RKO (cell line): ENCODE measurements at regions not wholly inside any gene's neighbourhood (a gene's known extent, or its start where the extent isn't known, plus 50 kb on each side); places are given as distances from the start of the nearest gene placed in this dataset.

Source experiments
- DNase-seq: peaks from one replicate; pipeline ENCODE4 v3.0.0-alpha.2; 2016; ENCODE audit warnings: low spot score

DNA sequence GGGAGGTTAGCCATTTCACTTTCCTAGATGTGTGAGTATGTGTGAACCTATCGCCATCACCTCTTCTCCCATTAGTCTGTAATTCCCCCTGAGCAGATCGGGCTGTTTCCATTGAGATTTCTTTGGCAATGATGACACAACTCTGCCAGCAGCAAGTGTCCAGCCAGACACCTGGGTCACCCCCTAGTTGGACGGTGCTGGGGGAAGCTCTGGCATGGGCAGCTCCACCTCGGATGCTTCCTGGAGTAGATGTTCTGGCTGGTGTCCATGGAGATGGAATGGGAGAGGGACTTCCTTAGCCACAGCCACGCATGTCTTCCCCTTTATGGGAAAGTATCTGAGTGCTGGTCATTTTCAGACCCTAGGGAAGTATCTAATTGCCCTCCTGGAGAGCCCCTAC, 247.9 kb upstream of the RPL38 start:
- DNase-seq: no peak

DNA sequence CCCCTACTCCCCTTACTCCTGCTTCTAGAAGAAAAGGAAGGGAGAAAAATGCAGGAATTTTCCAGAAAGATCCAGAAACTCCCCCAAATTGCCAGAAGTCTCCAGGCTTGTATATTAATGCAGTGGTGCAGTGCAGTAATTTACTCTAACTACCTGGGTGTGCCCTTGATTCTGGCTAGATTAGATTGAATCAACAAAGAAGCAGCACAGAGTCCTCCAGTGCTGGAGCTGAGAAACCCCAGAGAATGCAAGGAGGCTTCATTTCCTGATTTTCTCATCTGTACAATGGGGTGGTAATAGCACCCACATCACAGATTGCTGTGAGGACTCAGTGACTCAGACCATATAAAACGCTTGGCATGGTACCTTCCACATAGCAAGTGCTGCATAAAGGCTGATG, 247.3 kb upstream of the RPL38 start:
- DNase-seq: no peak

DNA sequence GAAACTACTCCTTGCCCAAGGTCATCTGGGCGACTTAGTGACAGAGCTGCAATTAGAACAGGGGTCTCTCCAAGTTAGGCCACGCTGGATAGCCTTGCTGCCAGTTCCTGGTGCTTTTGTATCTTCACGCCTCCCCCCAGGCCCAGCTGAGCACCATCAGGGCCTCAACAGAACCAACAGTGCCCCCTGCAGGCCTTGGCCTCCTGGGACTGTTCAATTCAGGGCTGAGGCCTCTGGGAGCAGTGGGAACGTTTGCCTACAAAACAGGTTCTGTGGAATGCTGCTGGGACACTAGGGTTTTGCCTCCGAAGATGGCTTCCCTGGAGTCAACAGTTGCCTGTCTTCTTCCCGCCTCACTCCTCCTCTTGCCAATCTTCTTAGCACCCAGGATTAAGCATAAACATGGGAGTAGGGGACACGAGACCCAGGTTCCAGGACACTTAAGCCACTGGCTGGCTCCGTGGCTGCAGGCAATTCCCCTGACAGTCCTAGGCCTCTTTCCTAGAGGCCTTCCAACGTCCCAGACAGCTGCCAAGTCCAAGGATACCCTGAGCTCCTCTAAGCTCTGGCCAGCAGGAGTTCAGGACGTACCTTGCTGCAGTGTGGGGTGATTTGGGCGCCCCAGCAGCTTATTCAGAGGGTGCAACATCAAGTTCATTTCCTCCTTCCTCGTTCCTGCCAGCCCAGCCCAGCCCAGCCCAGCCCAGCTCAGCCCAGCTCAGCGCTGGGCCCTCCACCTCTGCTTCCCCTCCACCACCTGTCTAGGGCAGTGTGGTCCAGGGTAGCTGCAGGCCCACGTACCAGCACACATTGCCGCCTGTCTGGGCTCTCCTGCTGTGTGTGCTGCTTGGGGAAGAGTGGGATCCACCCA, 246.6 kb upstream of the RPL38 start:
- DNase-seq: no peak

DNA sequence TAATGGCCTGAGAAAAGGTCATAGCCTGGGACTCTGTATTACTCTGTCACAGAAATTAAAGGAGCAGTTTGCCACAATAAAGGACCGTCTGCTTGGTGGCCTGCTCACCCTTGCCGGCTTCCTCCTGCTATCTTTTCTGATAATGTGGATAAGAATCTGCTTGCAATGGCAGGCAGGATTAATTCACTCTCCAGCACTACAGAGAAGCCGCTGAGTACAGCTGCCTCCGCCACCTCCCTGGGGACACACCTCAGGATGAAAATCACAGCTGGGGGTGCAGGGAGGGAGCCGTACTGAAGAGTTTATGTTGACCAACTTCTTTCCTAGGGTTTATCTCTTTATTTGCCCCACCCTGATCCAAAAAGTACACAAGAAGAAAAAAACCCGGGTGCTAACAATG, 245.9 kb upstream of the RPL38 start:
- DNase-seq: no peak

DNA sequence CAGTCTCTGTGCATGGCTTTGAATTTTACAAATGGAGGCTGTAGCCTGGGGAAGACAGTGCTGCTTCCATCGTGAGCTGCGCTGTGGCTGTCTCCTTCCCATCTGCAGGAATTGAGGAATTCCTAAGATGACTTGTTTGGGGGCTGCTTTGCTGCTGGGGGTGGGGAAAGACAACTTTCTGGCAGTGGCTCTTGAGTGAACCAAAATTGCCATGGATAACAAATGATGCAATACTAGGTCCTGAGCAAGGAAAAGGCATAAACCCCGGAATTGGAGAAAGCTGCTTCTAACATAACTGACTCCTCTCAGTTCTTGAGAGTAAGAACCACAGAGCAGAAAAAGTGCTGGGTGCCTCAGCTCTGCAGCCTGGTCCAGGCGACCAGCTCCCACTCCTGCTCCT, 245.0 kb upstream of the RPL38 start:
- no peak for DNase-seq

DNA sequence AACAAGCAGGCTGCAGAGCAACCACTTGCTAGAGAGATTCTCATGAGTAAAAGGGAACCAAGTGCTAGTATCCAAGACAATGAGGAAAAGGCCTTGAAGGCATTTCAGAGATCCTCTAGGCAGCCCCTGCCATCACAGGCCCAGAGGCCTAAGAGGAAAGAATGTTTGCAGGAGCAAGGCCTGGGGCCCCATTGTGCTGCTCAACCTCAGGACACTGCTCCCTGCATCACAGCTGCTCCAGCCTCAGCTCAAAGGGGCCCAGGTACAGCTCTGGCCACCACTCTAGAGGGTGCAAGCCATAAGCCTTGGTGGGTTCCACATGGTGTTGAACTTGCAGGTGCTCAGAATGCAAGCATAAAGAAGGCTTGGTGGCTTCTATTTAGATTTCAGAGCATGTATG, 243.0 kb upstream of the RPL38 start:
- no peak for DNase-seq

DNA sequence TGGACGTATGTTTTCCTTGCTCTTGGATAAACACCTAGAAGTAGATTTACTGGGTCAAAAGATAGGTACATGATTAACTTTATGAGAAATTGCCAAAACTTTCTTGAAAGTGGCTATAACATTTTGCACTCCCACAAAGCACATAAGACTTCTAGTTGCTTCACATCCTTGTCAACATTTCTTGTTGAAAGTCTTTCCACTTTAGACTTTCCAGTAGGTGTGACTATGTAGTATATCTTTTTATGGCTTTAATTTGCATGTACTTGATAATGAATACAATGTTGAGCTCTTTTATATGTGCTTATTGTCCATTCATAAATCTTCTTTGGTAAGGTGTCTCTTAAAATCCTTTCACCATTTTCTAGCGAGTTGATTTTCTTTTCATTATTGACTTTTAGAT, 241.2 kb upstream of the RPL38 start:
- no peak for DNase-seq

DNA sequence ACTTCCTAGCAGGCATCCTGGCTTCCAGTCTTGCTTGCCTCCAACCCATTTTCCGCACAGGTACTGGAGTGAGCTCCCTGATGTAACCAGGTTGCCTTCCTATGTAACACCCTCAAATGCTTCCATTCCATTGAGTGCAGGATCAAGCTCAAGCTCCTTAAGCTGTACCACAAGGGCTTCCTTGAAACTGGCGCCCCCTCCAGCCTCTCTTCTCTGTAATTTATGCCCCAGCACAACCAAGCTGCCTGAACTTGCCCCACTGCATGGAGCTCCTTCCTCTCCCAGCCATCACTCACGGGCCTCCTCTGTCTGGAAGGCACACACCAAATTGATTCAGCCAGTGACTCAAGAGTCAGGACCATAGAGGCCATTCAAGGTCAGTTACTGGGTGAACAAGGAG, 234.8 kb upstream of the RPL38 start:
- no peak for DNase-seq

DNA sequence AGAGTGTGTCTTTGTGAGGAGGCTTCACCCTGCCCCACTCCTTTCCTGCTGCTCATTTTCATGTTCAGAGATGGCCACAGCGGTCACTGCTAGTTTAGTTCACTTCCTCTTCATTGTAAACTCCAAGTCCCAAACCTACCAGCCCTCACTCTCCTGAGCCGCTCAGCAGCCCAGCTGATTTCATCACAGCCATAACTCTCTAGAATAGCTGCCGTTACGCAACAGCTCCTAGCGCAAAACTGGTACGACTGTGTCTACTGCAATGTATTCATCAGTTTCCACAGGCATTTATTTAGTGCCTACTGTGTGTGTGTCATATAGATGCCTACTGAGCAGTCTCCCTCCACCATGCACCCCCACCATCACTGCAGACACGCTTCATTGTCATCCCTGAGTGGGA, 233.5 kb upstream of the RPL38 start:
- no peak for DNase-seq

DNA sequence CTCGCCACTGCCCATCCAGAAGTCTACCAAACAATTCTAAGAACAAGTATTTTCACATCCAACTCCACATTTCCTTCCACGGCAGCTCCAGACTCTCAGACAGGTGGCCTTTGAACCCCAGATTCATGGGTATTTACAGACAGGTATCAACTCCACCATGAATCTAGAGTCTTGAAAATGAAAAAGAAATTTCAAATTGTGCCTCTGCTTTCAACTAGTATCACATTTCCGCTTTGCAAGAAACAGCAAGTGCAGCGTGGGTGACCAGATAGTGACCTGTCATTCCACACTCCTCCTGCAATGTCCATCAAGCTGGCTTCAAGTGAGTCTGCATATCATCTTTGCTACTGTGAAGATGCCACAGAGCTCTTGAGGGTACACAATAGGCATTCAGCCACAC, 232.4 kb upstream of the RPL38 start:
- DNase-seq: no peak

DNA sequence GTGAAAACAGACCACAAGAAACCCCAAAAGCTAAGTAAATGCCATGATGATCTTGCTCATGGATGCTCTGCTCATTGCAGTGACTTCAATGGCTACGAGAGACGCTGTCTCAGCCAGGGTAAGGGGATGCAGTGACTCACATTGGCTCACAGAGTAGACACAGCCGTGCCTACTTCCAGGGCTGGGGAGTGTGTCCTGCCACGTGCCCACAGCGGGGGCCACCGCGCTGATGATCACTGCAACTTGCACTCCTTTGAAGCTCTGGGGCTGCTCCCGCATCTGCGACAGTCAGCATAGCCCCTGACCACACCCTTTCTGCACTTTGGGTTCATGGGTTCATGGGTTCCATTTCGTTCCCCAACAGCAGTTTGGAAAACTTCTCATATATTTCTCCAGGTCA, 231.4 kb upstream of the RPL38 start:
- DNase-seq: no peak

DNA sequence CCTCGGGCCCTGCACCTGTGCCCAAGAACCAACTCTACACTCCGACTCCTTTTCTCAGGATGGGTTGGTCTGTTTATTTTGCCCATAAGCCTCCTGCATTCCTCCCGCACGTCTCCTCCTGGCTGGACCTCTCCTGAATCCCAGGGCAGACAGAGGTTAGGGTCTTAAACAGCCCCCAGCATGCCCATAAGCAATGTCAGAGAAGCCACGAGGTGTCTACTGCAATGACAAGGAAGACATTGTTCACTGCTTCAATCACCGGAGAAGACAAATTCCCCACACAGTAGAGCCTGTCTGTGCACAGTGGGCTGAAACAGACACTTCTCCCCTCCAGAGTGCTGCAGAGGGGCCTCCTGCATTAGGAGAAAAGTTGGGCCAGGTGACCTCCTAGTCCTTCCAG, 230.6 kb upstream of the RPL38 start:
- DNase-seq: no peak

DNA sequence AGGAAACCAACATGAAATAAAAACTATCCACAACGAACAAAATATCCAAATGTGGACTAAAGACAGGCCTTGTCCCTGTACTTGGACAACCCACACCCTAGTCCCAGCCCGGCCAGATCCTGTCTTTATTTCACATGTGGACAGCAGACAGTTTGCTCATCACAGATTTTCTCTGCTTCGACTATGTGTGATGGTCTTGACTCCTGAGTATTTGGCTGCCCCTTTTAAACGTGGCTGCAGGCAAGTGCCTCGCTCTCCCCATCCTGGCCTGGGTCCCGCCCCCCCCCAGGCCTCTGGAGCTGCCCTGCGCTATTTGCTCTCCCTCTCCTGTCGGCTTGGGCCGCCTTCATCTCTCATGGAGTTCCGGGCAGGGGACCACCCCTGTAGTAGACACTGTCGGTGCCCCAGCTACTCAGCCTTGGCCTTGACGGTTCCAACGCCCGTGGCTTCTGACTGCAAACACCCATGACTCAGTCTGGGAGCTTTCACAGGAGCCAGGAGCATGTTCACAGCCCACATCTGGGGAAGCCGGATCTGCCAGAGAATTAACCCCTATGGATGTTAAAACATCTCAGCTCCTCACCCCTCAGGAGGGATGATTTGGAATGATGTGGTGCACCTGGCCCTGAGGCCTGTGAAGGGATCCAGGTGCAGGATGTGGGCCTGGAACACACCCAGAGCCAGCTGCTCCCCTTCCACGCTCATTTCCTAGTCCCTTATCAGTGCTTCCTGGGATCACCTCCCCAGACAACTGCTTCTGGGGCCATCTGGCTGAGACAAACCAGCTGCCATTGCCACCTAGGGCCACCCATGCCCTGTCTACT, 229.7 kb upstream of the RPL38 start:
- no peak for DNase-seq

DNA sequence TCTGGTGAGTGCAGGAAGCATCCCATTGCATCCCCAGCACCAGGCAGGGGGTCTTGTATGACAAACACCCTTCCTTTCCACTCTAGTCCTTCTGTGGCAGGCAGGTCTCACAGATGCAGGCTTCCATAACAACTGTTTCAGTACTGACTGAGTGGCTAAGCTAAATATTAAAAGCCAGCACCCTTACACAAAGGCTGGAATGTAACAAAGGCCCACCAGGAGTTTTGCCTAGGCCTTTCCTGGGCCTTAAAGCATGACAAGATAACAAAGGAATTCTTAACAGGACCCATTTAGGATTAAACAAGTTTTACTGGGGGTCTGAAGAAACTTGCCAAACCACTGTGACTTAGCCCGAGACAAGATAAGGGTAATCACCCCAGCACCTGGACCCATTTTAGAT, 228.9 kb upstream of the RPL38 start:
- no peak for DNase-seq

DNA sequence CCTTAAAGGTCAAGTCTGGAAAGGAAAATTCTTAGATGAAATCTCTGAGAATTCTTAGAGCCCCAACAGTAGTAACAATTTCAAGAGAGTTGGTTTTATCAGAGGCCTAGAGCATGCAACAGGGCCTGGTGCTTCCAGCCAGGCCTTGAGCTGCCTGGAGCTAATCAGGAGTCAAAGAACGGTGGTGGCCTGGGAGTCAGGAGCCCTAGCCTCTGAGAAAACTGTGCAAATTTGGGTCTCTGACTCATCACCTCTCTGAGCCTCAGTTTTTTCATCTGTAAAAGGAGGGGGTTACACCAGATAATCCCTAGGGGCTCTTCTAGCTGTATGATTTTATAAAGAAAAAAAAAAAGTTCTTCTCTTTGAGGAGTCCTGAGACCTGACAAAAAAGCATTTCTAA, 227.3 kb upstream of the RPL38 start:
- DNase-seq: no peak

DNA sequence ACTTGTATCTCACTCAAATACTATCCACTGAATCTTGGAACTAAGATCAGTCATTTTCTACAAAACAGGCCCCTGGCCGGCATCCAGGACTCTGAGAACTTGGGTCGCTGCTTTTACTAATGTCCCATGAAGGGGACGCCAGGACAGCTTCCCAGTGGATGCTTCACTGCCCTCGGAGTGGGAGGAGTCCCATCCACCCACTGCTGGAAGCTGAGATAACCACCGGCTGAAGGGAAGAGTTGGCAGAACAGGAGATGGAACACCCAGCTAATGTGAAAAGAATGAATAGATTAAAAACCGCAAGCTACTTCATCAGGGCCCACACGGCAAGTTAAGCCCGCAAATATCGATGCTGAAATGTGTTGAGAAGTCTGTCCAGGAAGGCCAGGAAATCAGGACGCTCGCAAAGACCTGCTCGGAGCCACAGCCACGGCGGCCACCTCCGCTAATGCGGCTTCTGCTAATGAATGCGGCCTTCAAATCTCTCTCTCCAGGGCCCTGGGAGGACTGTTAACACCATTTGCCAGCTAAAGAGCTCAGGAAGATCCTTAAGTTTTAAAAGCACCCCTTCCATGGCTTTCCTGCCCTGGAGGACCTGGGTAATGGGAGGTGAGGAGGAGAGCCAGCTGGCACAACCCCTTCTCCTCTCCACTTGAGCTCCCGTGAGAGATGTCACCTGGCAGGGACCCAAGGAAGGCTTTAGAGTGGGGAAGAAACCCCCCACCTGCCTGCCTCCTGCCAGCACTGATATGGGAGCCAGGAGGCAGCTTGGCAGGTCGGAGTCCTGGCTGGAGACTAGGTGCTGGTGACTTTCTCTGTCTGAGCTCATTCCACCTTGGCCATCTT, 226.6 kb upstream of the RPL38 start:
- no peak for DNase-seq

DNA sequence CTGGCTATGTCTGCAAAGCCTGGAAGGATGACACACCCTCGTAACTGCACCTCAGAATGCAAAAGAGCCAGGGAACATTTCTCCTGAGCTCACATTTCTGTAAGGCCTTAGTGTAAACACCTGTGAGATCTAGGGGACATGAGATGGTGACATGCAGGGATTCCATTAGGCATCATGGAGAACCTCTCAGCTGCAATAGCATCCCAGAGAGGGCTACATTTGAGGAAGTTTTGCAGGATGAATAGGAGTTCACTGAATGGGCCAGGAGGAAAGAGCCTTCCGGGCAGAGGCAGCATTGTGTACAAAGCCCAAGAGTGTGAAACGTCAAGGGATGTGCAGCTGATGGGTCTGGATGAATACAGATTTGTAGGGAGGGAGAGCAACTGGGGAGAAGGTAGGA, 223.0 kb upstream of the RPL38 start:
- DNase-seq: no peak

DNA sequence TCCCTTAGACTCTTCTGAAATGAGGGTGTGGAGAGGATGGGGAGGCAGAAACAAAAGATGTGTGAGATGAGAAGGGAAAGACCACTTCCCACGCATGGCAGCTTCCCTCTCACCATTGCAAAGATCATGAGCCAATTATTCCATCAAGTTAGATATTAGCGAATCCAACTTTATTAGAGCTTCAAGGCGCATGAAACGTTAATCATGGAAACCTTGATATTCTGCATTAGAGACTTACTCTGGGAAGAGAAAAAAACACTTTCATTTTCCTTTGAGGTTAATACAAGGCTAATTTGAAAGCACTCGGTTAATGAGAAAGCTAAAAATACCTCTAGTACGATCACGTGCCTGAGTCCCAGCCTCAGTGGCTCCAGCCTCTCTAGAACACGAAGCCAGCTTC, 220.6 kb upstream of the RPL38 start:
- DNase-seq: no peak

DNA sequence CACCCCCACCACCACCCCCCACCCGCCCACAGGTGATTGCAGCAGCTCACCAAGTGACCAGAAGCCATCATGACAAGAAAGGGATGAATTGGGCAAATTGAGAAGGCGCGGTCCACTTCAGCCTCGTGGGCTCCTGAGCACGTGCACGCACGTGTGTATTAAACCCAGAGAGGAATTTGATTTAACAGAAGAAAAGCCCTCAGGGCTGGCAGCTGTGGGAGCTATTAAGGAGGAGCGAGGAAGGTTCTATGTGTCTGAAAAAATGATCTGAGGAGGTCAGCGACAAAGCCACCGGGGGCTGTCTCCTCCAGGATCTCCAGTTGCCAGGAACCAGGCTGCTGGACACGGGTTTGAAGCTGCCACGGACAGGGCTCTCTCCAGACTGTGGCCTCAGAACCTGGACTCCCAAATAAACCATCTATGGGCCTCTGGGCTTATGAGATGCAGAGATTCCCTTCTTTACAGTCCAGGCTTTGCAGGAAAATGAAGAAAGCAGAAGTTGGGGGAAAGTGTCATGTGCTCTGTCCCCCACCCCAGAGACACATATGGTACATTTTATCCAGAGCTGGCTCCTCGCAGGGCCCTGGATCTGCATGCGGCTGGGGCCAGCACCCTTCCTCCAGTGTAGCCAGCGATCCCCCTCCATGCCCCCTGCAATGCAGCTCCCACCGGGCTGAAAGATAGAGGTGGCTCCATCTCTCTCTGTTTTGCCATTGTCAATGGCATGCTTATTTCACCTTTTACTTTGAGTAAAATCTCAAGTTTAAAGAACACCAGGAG, 219.7 kb upstream of the RPL38 start:
- DNase-seq: no peak

DNA sequence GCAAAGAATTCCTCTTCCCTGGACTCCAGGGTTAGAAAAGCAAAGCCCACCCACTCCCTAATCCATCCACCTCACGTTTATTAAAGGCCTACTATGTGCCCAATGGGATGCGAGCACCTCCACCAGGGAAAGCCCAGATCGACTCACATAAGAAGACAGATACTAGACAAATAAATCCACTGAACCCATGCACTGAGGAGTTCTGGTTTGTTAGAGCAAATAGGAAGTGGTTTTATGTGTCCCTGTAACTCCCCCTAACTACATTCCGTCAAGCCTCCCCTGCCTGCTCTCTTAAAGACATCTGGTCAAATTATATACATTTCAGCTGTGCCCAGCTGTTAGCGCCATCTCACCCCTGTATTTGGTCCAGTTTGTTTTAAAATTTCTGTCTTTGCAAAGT, 218.5 kb upstream of the RPL38 start:
- no peak for DNase-seq

DNA sequence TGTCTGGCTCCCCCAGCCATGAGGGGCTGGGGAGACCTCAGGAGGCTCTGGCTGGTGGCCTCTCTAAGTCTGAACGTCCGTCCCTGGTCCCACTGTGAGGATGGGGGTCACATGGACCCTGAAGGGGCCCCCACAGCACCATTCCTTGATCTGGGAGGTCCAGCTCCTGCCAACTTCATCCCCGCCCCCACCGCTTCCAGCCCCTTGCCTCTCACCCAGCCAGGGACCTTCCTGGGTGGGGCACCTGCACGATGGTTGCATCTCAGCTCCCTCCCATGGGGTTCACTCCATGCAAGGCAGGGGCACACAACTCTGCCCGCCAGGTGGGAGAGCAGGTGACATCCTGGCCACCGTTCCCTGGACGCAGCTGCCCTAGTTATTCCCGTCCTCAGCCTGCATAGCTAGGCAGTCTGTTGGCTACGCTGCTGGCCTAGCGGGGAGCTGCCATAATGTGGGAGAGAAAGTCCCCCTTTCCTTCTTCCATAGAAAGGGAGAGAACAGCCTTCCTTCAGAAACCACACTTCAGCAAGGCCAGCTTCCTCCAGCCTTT, 217.9 kb upstream of the RPL38 start:
- DNase-seq: no peak
